Ovary (tissue), 3 donors: ENCODE measurements at regions not wholly inside any gene's neighbourhood (a gene's known extent, or its start where the extent isn't known, plus 50 kb on each side); places are given as distances from the start of the nearest gene placed in this dataset.

ENCODE experiments used
- CTCF ChIP-seq, 3 donors: fragments of 450-650 bp in 2 of 3; fragments of 200-600 bp in 1 of 3; IDR thresholded peaks; one replicate each; pipeline versions ENCODE4 v1.5.1 to v1.8.0; 2016 to 2022; ENCODE audit warnings: antibody characterized with exemption in 3 of 3, mild to moderate bottlenecking in 1 of 3
- POLR2A ChIP-seq: fragments of 450-650 bp; IDR thresholded peaks from one replicate; pipeline ENCODE4 v1.6.1; 2017; ENCODE audit warnings: antibody characterized with exemption, mild to moderate bottlenecking, moderate library complexity
- donor health status: DM: no; HTN: no; CAD: no.

GRCh38 chr13:111943229-111943795 is 123.6 kb upstream of the SOX1 start:
- TF ChIP-seq CTCF (IDR thresholded peaks at IDR 0.05) (no peak), POLR2A (no peak)
